Testis (tissue), 2 donors: ENCODE measurements at regions not wholly inside any gene's neighbourhood (a gene's known extent, or its start where the extent isn't known, plus 50 kb on each side); places are given as distances from the start of the nearest gene placed in this dataset.

Source experiments
- POLR2A ChIP-seq: fragments of 450-650 bp; IDR thresholded peaks from one replicate; pipeline ENCODE4 v1.6.1; 2017; ENCODE audit warnings: antibody characterized with exemption, mild to moderate bottlenecking, moderate library complexity
- TF ChIP-seq, protein P1 (sequence below), 3 experiments: fragments of 450-650 bp in 2 of 3; fragments of 200-600 bp in 1 of 3; sonication (generic) in 1 of 3; IDR thresholded peaks; one replicate each; pipeline ENCODE4 v1.5.1; 2016 to 2019; ENCODE audit warnings: antibody characterized with exemption in 3 of 3, mild to moderate bottlenecking in 2 of 3, moderate library complexity in 1 of 3

DNA sequence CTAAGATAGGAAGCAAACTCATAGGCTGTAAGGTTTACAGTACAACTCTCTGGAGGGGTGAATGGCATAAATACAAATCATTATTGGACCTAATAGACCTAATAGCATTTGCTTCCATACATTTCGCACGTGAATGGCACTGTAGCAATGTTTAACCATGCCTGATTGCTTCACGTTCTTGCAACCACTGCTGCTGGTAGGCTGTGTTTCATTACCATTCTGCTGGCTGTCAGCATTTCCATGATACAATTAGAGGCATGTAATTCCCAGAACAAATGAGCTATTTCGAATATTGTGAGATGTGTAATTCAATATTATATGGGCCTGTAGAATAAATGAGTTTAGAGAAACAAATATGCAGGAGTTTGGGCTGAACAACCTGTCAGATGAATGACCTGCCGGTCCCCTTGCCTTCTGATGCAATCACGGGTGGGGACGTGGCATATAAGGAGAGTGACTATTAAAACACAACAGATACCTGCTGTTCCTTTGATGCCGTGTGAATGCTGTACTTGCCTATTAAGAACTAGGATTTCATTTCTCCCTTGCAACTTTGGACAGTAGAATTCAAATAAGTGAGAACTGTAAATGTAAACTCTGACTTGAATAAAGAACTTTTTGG, 393.4 kb downstream of the ACTR3B start:
- TF ChIP-seq, protein P1, sequence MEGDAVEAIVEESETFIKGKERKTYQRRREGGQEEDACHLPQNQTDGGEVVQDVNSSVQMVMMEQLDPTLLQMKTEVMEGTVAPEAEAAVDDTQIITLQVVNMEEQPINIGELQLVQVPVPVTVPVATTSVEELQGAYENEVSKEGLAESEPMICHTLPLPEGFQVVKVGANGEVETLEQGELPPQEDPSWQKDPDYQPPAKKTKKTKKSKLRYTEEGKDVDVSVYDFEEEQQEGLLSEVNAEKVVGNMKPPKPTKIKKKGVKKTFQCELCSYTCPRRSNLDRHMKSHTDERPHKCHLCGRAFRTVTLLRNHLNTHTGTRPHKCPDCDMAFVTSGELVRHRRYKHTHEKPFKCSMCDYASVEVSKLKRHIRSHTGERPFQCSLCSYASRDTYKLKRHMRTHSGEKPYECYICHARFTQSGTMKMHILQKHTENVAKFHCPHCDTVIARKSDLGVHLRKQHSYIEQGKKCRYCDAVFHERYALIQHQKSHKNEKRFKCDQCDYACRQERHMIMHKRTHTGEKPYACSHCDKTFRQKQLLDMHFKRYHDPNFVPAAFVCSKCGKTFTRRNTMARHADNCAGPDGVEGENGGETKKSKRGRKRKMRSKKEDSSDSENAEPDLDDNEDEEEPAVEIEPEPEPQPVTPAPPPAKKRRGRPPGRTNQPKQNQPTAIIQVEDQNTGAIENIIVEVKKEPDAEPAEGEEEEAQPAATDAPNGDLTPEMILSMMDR (IDR thresholded peaks at IDR 0.05) = no peak
- TF ChIP-seq POLR2A = no peak
